A549 (cell line): ENCODE measurements at regions not wholly inside any gene's neighbourhood (a gene's known extent, or its start where the extent isn't known, plus 50 kb on each side); places are given as distances from the start of the nearest gene placed in this dataset.

Experiments
- CBX2 ChIP-seq: fragments of 200-600 bp; sonication (generic); IDR thresholded peaks from 2 replicates; pipeline ENCODE4 v1.6.1; 2016; ENCODE audit warnings: low read depth, mild to moderate bottlenecking, borderline replicate concordance
- CTCF ChIP-seq: fragments of >200 bp; sonication (Bioruptor Twin); formaldehyde crosslinking; IDR thresholded peaks from 3 replicates; pipeline ENCODE4 v1.5.1; 2016
- HMGXB4 ChIP-seq: fragments of 250-450 bp; sonication (Bioruptor Pico); IDR thresholded peaks from 2 replicates; pipeline ENCODE4 v1.5.0; 2021; ENCODE audit warnings: mild to moderate bottlenecking, moderate library complexity, borderline replicate concordance
- JUNB ChIP-seq: fragments of >200 bp; sonication (Bioruptor Twin); formaldehyde crosslinking; IDR thresholded peaks from 2 replicates; pipeline ENCODE4 v1.6.1; 2016
- KDM1A ChIP-seq: fragments of 200-600 bp; sonication (generic); IDR thresholded peaks from 2 replicates; pipeline ENCODE4 v1.6.1; 2016; ENCODE audit warnings: low read depth, mild to moderate bottlenecking
- POLR2A ChIP-seq: IDR thresholded peaks from 2 replicates; pipeline ENCODE4 v1.6.1; 2012; ENCODE audit warnings: mild to moderate bottlenecking, low read length
- RARB ChIP-seq: fragments of 250-450 bp; sonication (Bioruptor Pico); IDR thresholded peaks from 2 replicates; pipeline ENCODE4 v1.8.0; 2021; ENCODE audit warnings: mild to moderate bottlenecking, moderate library complexity
- REST ChIP-seq: fragments of 200-600 bp; sonication (generic); IDR thresholded peaks from 2 replicates; pipeline ENCODE4 v1.6.1; 2016; ENCODE audit warnings: antibody characterized with exemption, mild to moderate bottlenecking, moderate library complexity

GRCh38 chr12:97714107-97714563, 251.5 kb downstream of the RMST start:
- TF ChIP-seq POLR2A: no peak
- no peak for TF ChIP-seq RARB (CRISPR knock-in tag)
- no peak for TF ChIP-seq CBX2
- no peak for TF ChIP-seq CTCF
- TF ChIP-seq REST: no peak
- TF ChIP-seq KDM1A: no peak
- no peak for TF ChIP-seq JUNB
- no peak for TF ChIP-seq HMGXB4
